ENCODE measurements at regions not wholly inside any gene's neighbourhood (a gene's known extent, or its start where the extent isn't known, plus 50 kb on each side); places are given as distances from the start of the nearest gene placed in this dataset.

DNA sequence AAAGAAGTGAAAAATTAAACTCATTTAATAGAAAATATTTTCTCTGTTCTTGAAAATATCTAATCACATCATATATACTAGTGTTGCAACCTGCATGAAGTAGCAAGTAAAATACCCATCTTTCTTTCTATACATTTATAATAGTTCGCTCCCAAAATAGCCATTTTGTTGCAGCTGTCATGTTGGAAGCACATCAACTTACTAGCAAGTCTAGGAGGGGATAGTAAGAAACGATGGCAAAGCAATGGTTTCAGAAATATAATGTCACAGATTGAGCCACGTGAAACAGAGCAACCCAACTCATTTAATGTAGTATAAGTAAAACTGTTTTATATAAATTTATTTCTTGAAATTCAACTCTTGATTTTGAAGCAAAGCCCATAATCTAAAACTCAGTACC lies 521.8 kb downstream of the LRRIQ3 start:
- H3K36me3 ChIP-seq (ENCODE audit: insufficient read depth, low read length), result no peaks in the 10 kb centered on the region
- no peak overlapping the region for H2AFZ ChIP-seq (ENCODE audit: low read depth, low read length)
- no peak overlapping the region for H3K4me3 ChIP-seq (ENCODE audit: low read depth in 1 of 2, low read length in 2 of 2)
- no peak overlapping the region for H3K27ac ChIP-seq (ENCODE audit: low read length)
- no peaks in the 10 kb centered on the region for H3K9me3 ChIP-seq (ENCODE audit: insufficient read depth, low read length, severe bottlenecking)
- no peaks in the 10 kb centered on the region for H3K4me1 ChIP-seq (ENCODE audit: insufficient read depth, low read length)
- no peaks in the 10 kb centered on the region for H3K27me3 ChIP-seq (ENCODE audit: insufficient read depth, low read length, poor library complexity)
- ATAC-seq (ENCODE audit: insufficient read depth, low read depth) (no peak), DNase-seq (no peak)
- no peak for TF ChIP-seq EZH2 (IDR thresholded peaks at IDR 0.05; ENCODE audit: borderline replicate concordance, low read depth, low read length, severe bottlenecking)
- TF ChIP-seq, protein P1, sequence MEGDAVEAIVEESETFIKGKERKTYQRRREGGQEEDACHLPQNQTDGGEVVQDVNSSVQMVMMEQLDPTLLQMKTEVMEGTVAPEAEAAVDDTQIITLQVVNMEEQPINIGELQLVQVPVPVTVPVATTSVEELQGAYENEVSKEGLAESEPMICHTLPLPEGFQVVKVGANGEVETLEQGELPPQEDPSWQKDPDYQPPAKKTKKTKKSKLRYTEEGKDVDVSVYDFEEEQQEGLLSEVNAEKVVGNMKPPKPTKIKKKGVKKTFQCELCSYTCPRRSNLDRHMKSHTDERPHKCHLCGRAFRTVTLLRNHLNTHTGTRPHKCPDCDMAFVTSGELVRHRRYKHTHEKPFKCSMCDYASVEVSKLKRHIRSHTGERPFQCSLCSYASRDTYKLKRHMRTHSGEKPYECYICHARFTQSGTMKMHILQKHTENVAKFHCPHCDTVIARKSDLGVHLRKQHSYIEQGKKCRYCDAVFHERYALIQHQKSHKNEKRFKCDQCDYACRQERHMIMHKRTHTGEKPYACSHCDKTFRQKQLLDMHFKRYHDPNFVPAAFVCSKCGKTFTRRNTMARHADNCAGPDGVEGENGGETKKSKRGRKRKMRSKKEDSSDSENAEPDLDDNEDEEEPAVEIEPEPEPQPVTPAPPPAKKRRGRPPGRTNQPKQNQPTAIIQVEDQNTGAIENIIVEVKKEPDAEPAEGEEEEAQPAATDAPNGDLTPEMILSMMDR (IDR thresholded peaks at IDR 0.05; ENCODE audit: borderline replicate concordance, extremely low read depth, low read length, poor library complexity, severe bottlenecking), result no peak
- H3K4me2 ChIP-seq (ENCODE audit: insufficient read depth, low read length), result no peak overlapping the region
- H4K20me1 ChIP-seq (ENCODE audit: insufficient read depth, low read length), result no peaks in the 10 kb centered on the region
- no peaks in the 10 kb centered on the region for H3K79me2 ChIP-seq (ENCODE audit: insufficient read depth, low read length)
- no peak overlapping the region for H3K9ac ChIP-seq (ENCODE audit: low read depth, low read length)

DNA sequence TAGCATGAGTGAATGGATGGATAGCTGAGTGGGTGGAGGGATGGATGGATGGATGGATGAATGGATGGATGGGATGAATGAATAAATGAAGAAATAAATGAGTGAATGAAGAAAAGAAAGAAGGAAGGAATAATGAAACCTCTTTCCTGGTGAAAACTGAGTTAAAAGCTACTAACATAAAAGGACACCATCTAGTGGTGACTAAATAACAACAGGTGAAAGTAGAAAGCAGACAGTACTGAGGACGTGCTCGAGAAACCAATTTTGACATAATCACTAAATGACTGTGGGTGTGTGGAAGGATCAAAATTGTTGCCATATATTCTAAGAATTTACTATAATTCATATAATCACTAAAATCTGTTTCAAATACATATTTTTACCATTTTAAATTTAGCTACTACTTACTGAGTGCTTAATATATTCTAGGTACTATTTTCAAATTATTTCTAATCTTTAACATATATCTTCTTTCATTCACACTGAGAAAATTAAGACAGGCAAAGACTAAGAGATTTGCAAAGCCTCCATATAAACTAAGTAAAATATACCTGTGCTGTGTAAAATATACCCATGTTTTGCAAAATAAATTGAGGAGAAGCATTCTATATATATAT lies 522.9 kb downstream of the LRRIQ3 start:
- Histone ChIP-seq H4K20me1 (ENCODE audit: insufficient read depth, low read length) (no peaks in the 10 kb centered on the region), H3K79me2 (ENCODE audit: insufficient read depth, low read length) (no peaks in the 10 kb centered on the region), H3K9ac (ENCODE audit: low read depth, low read length) (no peak overlapping the region), H3K4me3 (ENCODE audit: low read depth in 1 of 2, low read length in 2 of 2) (no peak overlapping the region), H3K4me2 (ENCODE audit: insufficient read depth, low read length) (peak overlapping the region; percentile 36; the same call in 1 of the 2 replicates), H3K36me3 (ENCODE audit: insufficient read depth, low read length) (no peaks in the 10 kb centered on the region), H3K27ac (ENCODE audit: low read length) (no peak overlapping the region), H2AFZ (ENCODE audit: low read depth, low read length) (no peak overlapping the region; the same call in 1 of the 2 replicates), H3K9me3 (ENCODE audit: insufficient read depth, low read length, severe bottlenecking) (no peaks in the 10 kb centered on the region), H3K4me1 (ENCODE audit: insufficient read depth, low read length) (no peaks in the 10 kb centered on the region), H3K27me3 (ENCODE audit: insufficient read depth, low read length, poor library complexity) (no peaks in the 10 kb centered on the region)
- TF ChIP-seq EZH2 (IDR thresholded peaks at IDR 0.05; ENCODE audit: borderline replicate concordance, low read depth, low read length, severe bottlenecking), result no peak
- TF ChIP-seq, protein P1 (IDR thresholded peaks at IDR 0.05; ENCODE audit: borderline replicate concordance, extremely low read depth, low read length, poor library complexity, severe bottlenecking), result peak; percentile 69
- ATAC-seq (ENCODE audit: insufficient read depth, low read depth), result peak; percentile 76
- DNase-seq, result no peak

DNA sequence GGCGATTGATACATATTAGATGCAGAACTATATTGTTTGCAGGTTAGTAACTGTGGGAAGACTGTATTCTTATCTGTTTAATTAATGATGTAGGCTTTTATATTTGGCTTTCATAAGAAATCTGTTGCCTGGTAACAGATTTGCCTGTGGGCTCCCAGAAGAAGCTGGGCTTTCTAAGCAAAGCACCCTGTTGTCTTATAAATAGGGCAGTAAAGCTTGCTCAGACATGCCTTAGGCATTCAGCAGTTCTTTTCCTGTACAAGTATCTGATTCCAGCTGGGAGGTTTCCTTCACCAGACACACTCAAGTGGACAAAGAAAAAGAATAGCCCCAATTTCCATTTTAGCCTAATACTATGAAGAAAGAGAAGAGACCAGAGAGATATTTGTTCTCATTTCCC lies 524.0 kb downstream of the LRRIQ3 start:
- Histone ChIP-seq H3K9ac (ENCODE audit: low read depth, low read length) (no peak overlapping the region), H3K4me3 (ENCODE audit: low read depth in 1 of 2, low read length in 2 of 2) (no peak overlapping the region), H3K27me3 (ENCODE audit: insufficient read depth, low read length, poor library complexity) (no peaks in the 10 kb centered on the region), H3K4me2 (ENCODE audit: insufficient read depth, low read length) (no peak overlapping the region), H3K79me2 (ENCODE audit: insufficient read depth, low read length) (no peaks in the 10 kb centered on the region), H3K4me1 (ENCODE audit: insufficient read depth, low read length) (no peaks in the 10 kb centered on the region), H2AFZ (ENCODE audit: low read depth, low read length) (no peak overlapping the region), H3K27ac (ENCODE audit: low read length) (no peak overlapping the region), H3K9me3 (ENCODE audit: insufficient read depth, low read length, severe bottlenecking) (no peaks in the 10 kb centered on the region), H4K20me1 (ENCODE audit: insufficient read depth, low read length) (no peaks in the 10 kb centered on the region), H3K36me3 (ENCODE audit: insufficient read depth, low read length) (no peaks in the 10 kb centered on the region)
- DNase-seq (no peak), ATAC-seq (ENCODE audit: insufficient read depth, low read depth) (no peak)
- no peak for TF ChIP-seq EZH2 (IDR thresholded peaks at IDR 0.05; ENCODE audit: borderline replicate concordance, low read depth, low read length, severe bottlenecking)
- TF ChIP-seq, protein P1 (IDR thresholded peaks at IDR 0.05; ENCODE audit: borderline replicate concordance, extremely low read depth, low read length, poor library complexity, severe bottlenecking), result no peak
